HCT116 (cell line): ENCODE measurements at regions not wholly inside any gene's neighbourhood (a gene's known extent, or its start where the extent isn't known, plus 50 kb on each side); places are given as distances from the start of the nearest gene placed in this dataset.

ENCODE experiments used
- EZH2 ChIP-seq: fragments of 200-600 bp; sonication (generic); IDR thresholded peaks from 2 replicates; pipeline ENCODE4 v1.6.1; 2017; ENCODE audit warnings: antibody characterized with exemption, mixed run types
- POLR2A ChIP-seq: IDR thresholded peaks from 2 replicates; pipeline ENCODE4 v1.7.0; 2011; ENCODE audit warnings: borderline replicate concordance; ENCODE audit not compliant: insufficient read depth, insufficient read length; ENCODE audit errors: extremely low read depth

DNA sequence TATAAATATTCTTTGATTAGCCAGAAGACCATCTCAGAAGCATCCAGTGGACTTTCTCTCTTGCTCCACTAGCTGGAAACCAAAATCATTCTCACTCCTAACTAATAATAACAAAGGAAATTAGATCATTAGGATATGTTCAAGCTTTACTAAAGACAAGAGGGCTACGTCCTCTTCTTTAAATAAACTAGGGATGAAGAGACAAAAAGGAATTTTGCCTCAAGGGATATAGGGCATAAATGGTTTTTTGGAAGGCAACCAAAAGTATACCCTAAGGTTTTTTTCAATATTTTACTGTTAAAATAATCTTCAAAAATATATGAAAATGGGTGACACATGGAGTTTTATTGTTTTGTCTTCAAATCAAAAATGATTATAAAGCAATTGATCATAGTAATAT, 745.8 kb downstream of the MRPL39 start:
- TF ChIP-seq EZH2: no peak
- no peak for TF ChIP-seq POLR2A
